ENCODE measurements at regions not wholly inside any gene's neighbourhood (a gene's known extent, or its start where the extent isn't known, plus 50 kb on each side); places are given as distances from the start of the nearest gene placed in this dataset.
"Not testable (repeated sequence)": the region's sequence is repeated elsewhere in the genome, so short reads cannot be mapped to it uniquely, and the experiment has no call there.

- no peak for DNase-seq
These were observed 523.4 kb downstream of the TENT5A start for GRCh38 chr6:81228912-81229555.

GRCh38 chr6:81226957-81227356, 525.5 kb downstream of the TENT5A start:
- no peak for DNase-seq

GRCh38 chr6:81216668-81217067, 535.8 kb downstream of the TENT5A start:
- DNase-seq: no peak

GRCh38 chr6:81215092-81215432, 537.4 kb downstream of the TENT5A start:
- DNase-seq: no peak

GRCh38 chr6:81214414-81215091, 537.9 kb downstream of the TENT5A start:
- DNase-seq: no peak

- DNase-seq: no peak
These were observed 547.8 kb downstream of the TENT5A start for GRCh38 chr6:81204731-81205130.

- DNase-seq: no peak
These were observed 558.1 kb downstream of the TENT5A start for GRCh38 chr6:81194374-81194773.

- DNase-seq: no peak
These were observed 580.3 kb downstream of the TENT5A start for GRCh38 chr6:81172056-81172740.

- DNase-seq: no peak
These were observed 583.3 kb downstream of the TENT5A start for GRCh38 chr6:81169166-81169565.

- no peak for DNase-seq
These were observed 585.7 kb downstream of the TENT5A start for GRCh38 chr6:81166770-81167169.

- no peak for DNase-seq
These were observed 593.5 kb downstream of the TENT5A start for GRCh38 chr6:81158956-81159355.

GRCh38 chr6:81148751-81149150, 603.7 kb downstream of the TENT5A start:
- DNase-seq: no peak

- no peak for DNase-seq
These were observed 607.0 kb downstream of the TENT5A start for GRCh38 chr6:81145506-81145905.

- DNase-seq: no peak
These were observed 608.1 kb downstream of the TENT5A start for GRCh38 chr6:81144346-81144745.

GRCh38 chr6:81138236-81138635, 614.2 kb downstream of the TENT5A start:
- peak; percentile 59 for DNase-seq

GRCh38 chr6:81130969-81131368, 621.5 kb downstream of the TENT5A start:
- DNase-seq: no peak

GRCh38 chr6:81130061-81130460, 622.4 kb downstream of the TENT5A start:
- DNase-seq: no peak

- no peak for DNase-seq
These were observed 623.8 kb downstream of the TENT5A start for GRCh38 chr6:81128671-81129070.

GRCh38 chr6:81126150-81126549, 626.3 kb downstream of the TENT5A start:
- DNase-seq: no peak

- DNase-seq: no peak
These were observed 632.2 kb downstream of the TENT5A start for GRCh38 chr6:81120280-81120679.

GRCh38 chr6:81105998-81106397, 646.5 kb downstream of the TENT5A start:
- DNase-seq: no peak

- DNase-seq: no peak
These were observed 654.2 kb downstream of the TENT5A start for GRCh38 chr6:81098109-81098814.

GRCh38 chr6:81096464-81096863, 656.0 kb downstream of the TENT5A start:
- not testable (repeated sequence) for DNase-seq

- DNase-seq: no peak
These were observed 659.4 kb downstream of the TENT5A start for GRCh38 chr6:81093051-81093450.

Data from NCI-H2171 treated with DMSO at 0.1 percent for 48 hours (cell line).